ENCODE measurements at regions not wholly inside any gene's neighbourhood (a gene's known extent, or its start where the extent isn't known, plus 50 kb on each side); places are given as distances from the start of the nearest gene placed in this dataset.

DNA sequence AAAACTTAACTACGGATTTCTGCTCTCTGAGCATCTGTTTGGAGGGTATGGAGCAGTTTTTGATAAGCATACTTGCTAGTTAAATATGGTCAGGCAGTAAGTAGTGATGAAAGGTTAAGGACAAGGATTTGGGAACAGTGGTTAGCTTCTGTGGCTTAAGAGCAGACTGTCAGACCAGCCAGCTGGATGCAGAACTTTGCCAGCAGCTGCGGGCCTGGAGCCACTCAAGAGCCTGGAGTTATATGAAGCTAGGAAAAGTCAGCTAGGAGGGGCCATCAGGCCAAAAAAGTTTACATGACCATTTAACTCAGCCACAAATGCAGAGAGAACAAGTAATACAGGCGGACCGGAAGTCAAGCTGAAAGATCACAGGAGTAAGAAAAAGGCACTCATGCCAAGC is 1817.7 kb downstream of the LRRC4C start:
- Histone ChIP-seq H4K20me1 (replicated peaks; ENCODE audit: control insufficient read depth, insufficient read depth, low read length) (no peaks in the 10 kb centered on the region), H3K4me3 (no peak overlapping the region), H3K4me2 (ENCODE audit: insufficient read depth, low read length) (no peak overlapping the region), H3K36me3 (ENCODE audit: control insufficient read depth, insufficient read depth, low read length) (no peaks in the 10 kb centered on the region), H3K27ac (ENCODE audit: extremely low read depth, low read depth, low read length) (no peak overlapping the region), H3K9me1 (ENCODE audit: control insufficient read depth, insufficient read depth, low read length) (no peaks in the 10 kb centered on the region), H3K9me3 (replicated peaks; ENCODE audit: control insufficient read depth, insufficient read depth, low read depth, low read length) (no peaks in the 10 kb centered on the region), H3K9ac (ENCODE audit: insufficient read depth in 1 of 2, low read depth in 2 of 2, low read length in 2 of 2) (no peak overlapping the region), H2AFZ (ENCODE audit: low read depth, low read length) (no peak overlapping the region), H3K4me1 (replicated peaks in 1 of 2; ENCODE audit: control insufficient read depth in 2 of 2, insufficient read depth in 2 of 2, low read length in 2 of 2) (no peaks in the 10 kb centered on the region), H3K79me2 (ENCODE audit: control insufficient read depth, insufficient read depth, low read length) (no peaks in the 10 kb centered on the region), H3K27me3 (ENCODE audit: control insufficient read depth in 2 of 2, insufficient read depth in 2 of 2, low read length in 2 of 2) (no peaks in the 10 kb centered on the region)
- intact Hi-C loops (cut with micrococcal nuclease) (no loop called here), in situ Hi-C loops (cut with MboI) (no loop called here)
- CTCF ChIA-PET (ENCODE audit: low intra/inter-chr PET ratio) = no interaction called here
- WGBS (ENCODE audit: insufficient coverage, low coverage, missing lambda C conversion rate) = 5% methylated on average over 4 of the region's 4 CpGs
- BruUV-seq (replicated peaks) = no TSS peak
- DNase-seq (ENCODE audit: extremely low read depth in 1 of 4, low spot score in 3 of 4) (no peak), ATAC-seq (no peak), FAIRE-seq (no peak)
- POLR2A ChIA-PET = no interaction called here
- TF ChIP-seq IFI16 (CRISPR knock-in tag; IDR thresholded peaks at IDR 0.05) (no peak), ZNF778 (CRISPR knock-in tag; IDR thresholded peaks at IDR 0.05) (no peak), PPARD (CRISPR knock-in tag; IDR thresholded peaks at IDR 0.05) (no peak), ZNF184 (CRISPR knock-in tag; IDR thresholded peaks at IDR 0.05) (no peak), BRD9 (IDR thresholded peaks at IDR 0.05; ENCODE audit: low read depth, partially characterized antibody) (no peak), GATAD2A (IDR thresholded peaks at IDR 0.05) (no peak), XRCC3 (IDR thresholded peaks at IDR 0.05) (no peak), SREBF2 (CRISPR knock-in tag; IDR thresholded peaks at IDR 0.05) (no peak), ZFPM2 (CRISPR knock-in tag; IDR thresholded peaks at IDR 0.05) (no peak), KHSRP (IDR thresholded peaks at IDR 0.05) (no peak), STAG1 (CRISPR knock-in tag; IDR thresholded peaks at IDR 0.05; ENCODE audit: borderline replicate concordance) (no peak), DMBX1 (CRISPR knock-in tag; IDR thresholded peaks at IDR 0.05; ENCODE audit: borderline replicate concordance) (no peak), RFX7 (CRISPR knock-in tag; IDR thresholded peaks at IDR 0.05) (no peak)
- TF ChIP-seq, protein P1, sequence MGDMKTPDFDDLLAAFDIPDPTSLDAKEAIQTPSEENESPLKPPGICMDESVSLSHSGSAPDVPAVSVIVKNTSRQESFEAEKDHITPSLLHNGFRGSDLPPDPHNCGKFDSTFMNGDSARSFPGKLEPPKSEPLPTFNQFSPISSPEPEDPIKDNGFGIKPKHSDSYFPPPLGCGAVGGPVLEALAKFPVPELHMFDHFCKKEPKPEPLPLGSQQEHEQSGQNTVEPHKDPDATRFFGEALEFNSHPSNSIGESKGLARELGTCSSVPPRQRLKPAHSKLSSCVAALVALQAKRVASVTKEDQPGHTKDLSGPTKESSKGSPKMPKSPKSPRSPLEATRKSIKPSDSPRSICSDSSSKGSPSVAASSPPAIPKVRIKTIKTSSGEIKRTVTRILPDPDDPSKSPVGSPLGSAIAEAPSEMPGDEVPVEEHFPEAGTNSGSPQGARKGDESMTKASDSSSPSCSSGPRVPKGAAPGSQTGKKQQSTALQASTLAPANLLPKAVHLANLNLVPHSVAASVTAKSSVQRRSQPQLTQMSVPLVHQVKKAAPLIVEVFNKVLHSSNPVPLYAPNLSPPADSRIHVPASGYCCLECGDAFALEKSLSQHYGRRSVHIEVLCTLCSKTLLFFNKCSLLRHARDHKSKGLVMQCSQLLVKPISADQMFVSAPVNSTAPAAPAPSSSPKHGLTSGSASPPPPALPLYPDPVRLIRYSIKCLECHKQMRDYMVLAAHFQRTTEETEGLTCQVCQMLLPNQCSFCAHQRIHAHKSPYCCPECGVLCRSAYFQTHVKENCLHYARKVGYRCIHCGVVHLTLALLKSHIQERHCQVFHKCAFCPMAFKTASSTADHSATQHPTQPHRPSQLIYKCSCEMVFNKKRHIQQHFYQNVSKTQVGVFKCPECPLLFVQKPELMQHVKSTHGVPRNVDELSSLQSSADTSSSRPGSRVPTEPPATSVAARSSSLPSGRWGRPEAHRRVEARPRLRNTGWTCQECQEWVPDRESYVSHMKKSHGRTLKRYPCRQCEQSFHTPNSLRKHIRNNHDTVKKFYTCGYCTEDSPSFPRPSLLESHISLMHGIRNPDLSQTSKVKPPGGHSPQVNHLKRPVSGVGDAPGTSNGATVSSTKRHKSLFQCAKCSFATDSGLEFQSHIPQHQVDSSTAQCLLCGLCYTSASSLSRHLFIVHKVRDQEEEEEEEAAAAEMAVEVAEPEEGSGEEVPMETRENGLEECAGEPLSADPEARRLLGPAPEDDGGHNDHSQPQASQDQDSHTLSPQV (IDR thresholded peaks at IDR 0.05) = no peak
- TF ChIP-seq, protein P2, sequence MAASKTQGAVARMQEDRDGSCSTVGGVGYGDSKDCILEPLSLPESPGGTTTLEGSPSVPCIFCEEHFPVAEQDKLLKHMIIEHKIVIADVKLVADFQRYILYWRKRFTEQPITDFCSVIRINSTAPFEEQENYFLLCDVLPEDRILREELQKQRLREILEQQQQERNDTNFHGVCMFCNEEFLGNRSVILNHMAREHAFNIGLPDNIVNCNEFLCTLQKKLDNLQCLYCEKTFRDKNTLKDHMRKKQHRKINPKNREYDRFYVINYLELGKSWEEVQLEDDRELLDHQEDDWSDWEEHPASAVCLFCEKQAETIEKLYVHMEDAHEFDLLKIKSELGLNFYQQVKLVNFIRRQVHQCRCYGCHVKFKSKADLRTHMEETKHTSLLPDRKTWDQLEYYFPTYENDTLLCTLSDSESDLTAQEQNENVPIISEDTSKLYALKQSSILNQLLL (CRISPR knock-in tag; IDR thresholded peaks at IDR 0.05; ENCODE audit: borderline replicate concordance) = no peak
- TF ChIP-seq, protein P3, sequence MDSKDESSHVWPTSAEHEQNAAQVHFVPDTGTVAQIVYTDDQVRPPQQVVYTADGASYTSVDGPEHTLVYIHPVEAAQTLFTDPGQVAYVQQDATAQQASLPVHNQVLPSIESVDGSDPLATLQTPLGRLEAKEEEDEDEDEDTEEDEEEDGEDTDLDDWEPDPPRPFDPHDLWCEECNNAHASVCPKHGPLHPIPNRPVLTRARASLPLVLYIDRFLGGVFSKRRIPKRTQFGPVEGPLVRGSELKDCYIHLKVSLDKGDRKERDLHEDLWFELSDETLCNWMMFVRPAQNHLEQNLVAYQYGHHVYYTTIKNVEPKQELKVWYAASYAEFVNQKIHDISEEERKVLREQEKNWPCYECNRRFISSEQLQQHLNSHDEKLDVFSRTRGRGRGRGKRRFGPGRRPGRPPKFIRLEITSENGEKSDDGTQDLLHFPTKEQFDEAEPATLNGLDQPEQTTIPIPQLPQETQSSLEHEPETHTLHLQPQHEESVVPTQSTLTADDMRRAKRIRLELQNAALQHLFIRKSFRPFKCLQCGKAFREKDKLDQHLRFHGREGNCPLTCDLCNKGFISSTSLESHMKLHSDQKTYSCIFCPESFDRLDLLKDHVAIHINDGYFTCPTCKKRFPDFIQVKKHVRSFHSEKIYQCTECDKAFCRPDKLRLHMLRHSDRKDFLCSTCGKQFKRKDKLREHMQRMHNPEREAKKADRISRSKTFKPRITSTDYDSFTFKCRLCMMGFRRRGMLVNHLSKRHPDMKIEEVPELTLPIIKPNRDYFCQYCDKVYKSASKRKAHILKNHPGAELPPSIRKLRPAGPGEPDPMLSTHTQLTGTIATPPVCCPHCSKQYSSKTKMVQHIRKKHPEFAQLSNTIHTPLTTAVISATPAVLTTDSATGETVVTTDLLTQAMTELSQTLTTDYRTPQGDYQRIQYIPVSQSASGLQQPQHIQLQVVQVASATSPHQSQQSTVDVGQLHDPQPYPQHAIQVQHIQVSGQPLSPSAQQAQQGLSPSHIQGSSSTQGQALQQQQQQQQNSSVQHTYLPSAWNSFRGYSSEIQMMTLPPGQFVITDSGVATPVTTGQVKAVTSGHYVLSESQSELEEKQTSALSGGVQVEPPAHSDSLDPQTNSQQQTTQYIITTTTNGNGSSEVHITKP (IDR thresholded peaks at IDR 0.05; ENCODE audit: partially characterized antibody) = no peak
